Keratinocyte (primary cell): ENCODE measurements at regions not wholly inside any gene's neighbourhood (a gene's known extent, or its start where the extent isn't known, plus 50 kb on each side); places are given as distances from the start of the nearest gene placed in this dataset.

ENCODE experiments used
- DNase-seq: peaks from one replicate; pipeline ENCODE4 v3.0.0-alpha.2; 2011; ENCODE audit warnings: low read depth, missing footprints, low spot score
- FAIRE-seq: peaks from 2 replicates; lab custom pipeline; 2011; peaks lifted over from hg19 to GRCh38; lab: Jason Lieb, UNC
- H2AFZ ChIP-seq: 2 replicates; pipeline ENCODE4 v1.6.0; 2012; ENCODE audit warnings: low read length, control low read depth, inconsistent platforms; ENCODE audit not compliant: control insufficient read depth
- H3K27ac ChIP-seq: 2 replicates; pipeline ENCODE4 v1.5.1; 2011; ENCODE audit warnings: low read length; ENCODE audit not compliant: control insufficient read depth, insufficient read depth
- H3K27me3 ChIP-seq: 3 replicates; pipeline ENCODE4 v1.6.0; 2011; ENCODE audit warnings: low read length; ENCODE audit not compliant: control insufficient read depth, insufficient read depth; ENCODE audit errors: extremely low read depth
- H3K36me3 ChIP-seq, 2 experiments: 2 replicates in 1 of 2; 3 replicates in 1 of 2; pipeline ENCODE4 v1.5.1; 2011; ENCODE audit warnings: low read length in 2 of 2, mild to moderate bottlenecking in 1 of 2; ENCODE audit not compliant: control insufficient read depth in 2 of 2, insufficient read depth in 2 of 2; ENCODE audit errors: extremely low read depth in 1 of 2
- H3K4me1 ChIP-seq: 3 replicates; pipeline ENCODE4 v1.5.1; 2011; ENCODE audit warnings: low read length; ENCODE audit not compliant: control insufficient read depth, insufficient read depth; ENCODE audit errors: extremely low read depth
- H3K4me2 ChIP-seq: 3 replicates; pipeline ENCODE4 v1.6.0; 2011; ENCODE audit warnings: low read depth, low read length; ENCODE audit not compliant: control insufficient read depth, insufficient read depth; ENCODE audit errors: extremely low read depth
- H3K4me3 ChIP-seq, 3 experiments: fragments of 200-600 bp in 1 of 3; sonication (generic) in 1 of 3; 2 replicates in 2 of 3; 3 replicates in 1 of 3; pipeline ENCODE4 v1.5.1; 2011 to 2016; ENCODE audit warnings: low read length in 3 of 3, mild to moderate bottlenecking in 3 of 3, control low read depth in 2 of 3, inconsistent platforms in 1 of 3, low read depth in 1 of 3, mixed read lengths in 1 of 3, mixed run types in 1 of 3, moderate library complexity in 1 of 3; ENCODE audit not compliant: control insufficient read depth in 2 of 3, insufficient read depth in 2 of 3; ENCODE audit errors: extremely low read depth in 1 of 3
- H3K79me2 ChIP-seq: 2 replicates; pipeline ENCODE4 v1.6.0; 2012; ENCODE audit warnings: low read length; ENCODE audit not compliant: control insufficient read depth, insufficient read depth
- H3K9ac ChIP-seq: 3 replicates; pipeline ENCODE4 v1.6.0; 2011; ENCODE audit warnings: low read length; ENCODE audit not compliant: control insufficient read depth, insufficient read depth; ENCODE audit errors: extremely low read depth
- H3K9me1 ChIP-seq: 3 replicates; pipeline ENCODE4 v1.6.0; 2011; ENCODE audit warnings: low read length; ENCODE audit not compliant: control insufficient read depth, insufficient read depth; ENCODE audit errors: extremely low read depth
- H3K9me3 ChIP-seq: 2 replicates; pipeline ENCODE4 v1.5.1; 2012; ENCODE audit warnings: low read depth, low read length; ENCODE audit not compliant: control insufficient read depth
- H4K20me1 ChIP-seq: 3 replicates; pipeline ENCODE4 v1.6.0; 2011; ENCODE audit warnings: low read length; ENCODE audit not compliant: control insufficient read depth, insufficient read depth; ENCODE audit errors: extremely low read depth
- CTCF ChIP-seq, 3 experiments: IDR thresholded peaks in 1 of 3; conservative IDR thresholded peaks in 1 of 3; optimal IDR thresholded peaks in 1 of 3; 2 replicates in 2 of 3; 3 replicates in 1 of 3; pipeline versions ENCODE3 to v1.5.1; 2011; ENCODE audit warnings: low read length in 3 of 3, mild to moderate bottlenecking in 3 of 3, moderate library complexity in 2 of 3, control low read depth in 1 of 3, inconsistent platforms in 1 of 3; ENCODE audit not compliant: insufficient read depth in 2 of 3; ENCODE audit errors: extremely low read depth in 1 of 3
- EZH2 ChIP-seq: IDR thresholded peaks from one replicate; pipeline ENCODE4 v1.6.1; 2012; ENCODE audit warnings: inconsistent platforms, mild to moderate bottlenecking, low read length, moderate library complexity
- dilution Hi-C: fragments of 300-500 bp; cut with MboI; formaldehyde crosslinking; loops from one replicate; pipeline ENCODE4 v1.7.0; 2020; ENCODE audit warnings: low sequenced_read_pairs; ENCODE audit not compliant: extremely low pct_ligation_motif_present

- dilution Hi-C loops: loop anchor here (25.0 kb wide), 1 partner anchor 342 kb away; no protein-coding TSS in a partner anchor
- Histone ChIP-seq H3K4me2 (no peak overlapping the region), H3K9ac (no peak overlapping the region), H3K27ac (no peak overlapping the region), H4K20me1 (no peaks in the 10 kb centered on the region), H3K36me3 (no peaks in the 10 kb centered on the region), H3K9me3 (no peaks in the 10 kb centered on the region), H3K9me1 (no peaks in the 10 kb centered on the region), H3K4me1 (no peaks in the 10 kb centered on the region), H3K27me3 (no peaks in the 10 kb centered on the region), H2AFZ (no peak overlapping the region), H3K4me3 (no peak overlapping the region), H3K79me2 (no peaks in the 10 kb centered on the region)
- DNase-seq (no peak), FAIRE-seq (no peak)
- TF ChIP-seq CTCF (optimal IDR thresholded peaks at IDR 0.05 in 1 of 3, IDR thresholded peaks at IDR 0.05 in 1 of 3, conservative IDR thresholded peaks at IDR 0.05 in 1 of 3; ENCODE audit: extremely low read depth in 1 of 3, insufficient read depth in 2 of 3, low read length in 3 of 3) (no peak), EZH2 (no peak)
Observed at GRCh38 chr16:77579351-77579891, 142.9 kb upstream of the NUDT7 start.

- dilution Hi-C loops: loop anchor here (25.0 kb wide), 1 partner anchor 344 kb away; no protein-coding TSS in a partner anchor
- DNase-seq: no peak
Observed at GRCh38 chr16:77581706-77582105, 140.6 kb upstream of the NUDT7 start.

More at GRCh38 chr16:77581706-77582105, 140.6 kb upstream of the NUDT7 start:
- no peak overlapping the region for H3K27ac ChIP-seq
- H3K79me2 ChIP-seq: no peaks in the 10 kb centered on the region
- no peaks in the 10 kb centered on the region for H4K20me1 ChIP-seq
- H3K36me3 ChIP-seq: no peaks in the 10 kb centered on the region
- no peak overlapping the region for H2AFZ ChIP-seq
- H3K4me1 ChIP-seq: peaks cover 3% of the 10 kb centered on the region
- no peak overlapping the region for H3K9ac ChIP-seq
- no peak for TF ChIP-seq CTCF (optimal IDR thresholded peaks at IDR 0.05 in 1 of 3, IDR thresholded peaks at IDR 0.05 in 1 of 3, conservative IDR thresholded peaks at IDR 0.05 in 1 of 3; ENCODE audit: extremely low read depth in 1 of 3, insufficient read depth in 2 of 3, low read length in 3 of 3)
- TF ChIP-seq EZH2: no peak
- no peak overlapping the region for H3K4me2 ChIP-seq
- H3K27me3 ChIP-seq: no peaks in the 10 kb centered on the region
- FAIRE-seq: no peak
- no peaks in the 10 kb centered on the region for H3K9me3 ChIP-seq
- H3K9me1 ChIP-seq: no peaks in the 10 kb centered on the region
- no peak overlapping the region for H3K4me3 ChIP-seq
